HG02759 (cell line): ENCODE measurements at regions not wholly inside any gene's neighbourhood (a gene's known extent, or its start where the extent isn't known, plus 50 kb on each side); places are given as distances from the start of the nearest gene placed in this dataset.
A peak's percentile ranks its signal among the peaks of the same experiment; 100 is the strongest.
"Not testable (repeated sequence)": the region's sequence is repeated elsewhere in the genome, so short reads cannot be mapped to it uniquely, and the experiment has no call there.

ENCODE experiments used
- ATAC-seq: cut with Tn5 transposase; IDR thresholded peaks from one replicate; pipeline ENCODE4 v1.9.1; 2021; ENCODE audit warnings: mild to moderate bottlenecking, moderate library complexity; ENCODE audit not compliant: unreplicated experiment

GRCh38 chr19:30102239-30102638 is 160.2 kb downstream of the URI1 start:
- ATAC-seq = no peak

GRCh38 chr19:30102666-30103065 is 160.6 kb downstream of the URI1 start:
- ATAC-seq = no peak

DNA sequence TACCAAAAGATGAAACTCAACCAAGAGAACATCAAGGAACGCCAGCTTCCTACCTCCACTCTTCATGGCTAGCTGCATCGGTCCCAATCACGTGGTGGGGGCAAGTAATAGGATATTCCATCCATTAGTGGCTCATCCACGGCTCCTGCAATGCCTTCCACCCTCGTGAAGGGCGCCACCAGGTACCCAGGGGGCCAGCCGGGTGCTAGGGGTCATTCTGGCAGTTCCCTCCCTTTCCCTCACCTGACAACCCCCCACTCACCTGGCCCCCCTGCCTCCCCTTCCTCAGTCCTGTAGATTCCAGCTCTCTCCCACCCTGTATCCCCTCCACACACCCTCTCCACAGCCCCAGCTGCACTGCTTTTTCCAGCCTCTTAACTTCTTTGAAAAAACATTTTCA is 161.9 kb downstream of the URI1 start:
- no peak for ATAC-seq

DNA sequence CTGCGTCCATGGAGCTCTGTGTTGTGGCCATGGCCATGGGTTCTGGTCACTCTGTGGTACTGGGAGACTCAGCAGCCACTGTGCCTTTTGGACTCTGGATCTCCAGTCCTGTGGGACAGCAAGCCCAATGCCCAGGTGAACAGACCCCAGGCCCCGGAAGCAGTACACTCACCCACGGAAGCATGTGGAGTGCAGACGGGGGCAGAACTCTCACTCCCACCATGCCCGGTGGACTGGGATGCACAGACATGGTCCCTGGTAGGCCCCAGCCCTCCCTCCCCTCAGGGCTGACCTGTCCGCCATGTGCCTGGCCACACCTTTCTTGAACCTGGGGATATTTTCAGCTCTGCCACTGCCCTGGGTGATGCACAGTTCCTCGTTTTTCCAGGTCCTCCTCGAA is 163.3 kb downstream of the URI1 start:
- ATAC-seq = peak; percentile 7

GRCh38 chr19:30105727-30106126 is 163.7 kb downstream of the URI1 start:
- ATAC-seq = peak; percentile 88

- no peak for ATAC-seq
Observed at GRCh38 chr19:30106417-30107095, 164.5 kb downstream of the URI1 start.

- no peak for ATAC-seq
Observed at GRCh38 chr19:30107251-30107650, 165.2 kb downstream of the URI1 start.

DNA sequence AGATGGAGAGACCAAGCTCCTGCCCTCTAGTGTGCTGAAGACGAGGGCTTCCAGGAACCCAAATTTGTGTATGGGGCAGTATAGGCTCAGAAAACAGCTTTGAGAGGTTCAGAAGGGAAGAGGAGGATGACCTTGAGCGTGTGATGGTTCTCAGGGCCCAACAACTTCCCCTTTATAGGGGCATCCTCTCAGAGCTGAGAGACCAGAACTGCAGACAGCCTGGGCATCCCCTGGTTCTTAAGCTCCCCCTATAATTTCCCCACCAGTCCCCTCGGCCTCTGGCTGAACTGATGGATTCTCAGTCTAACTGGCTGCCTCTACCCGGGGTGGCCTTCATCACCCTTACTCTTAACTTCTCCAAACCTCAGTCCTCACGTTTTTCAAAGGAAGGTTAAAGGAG is 167.5 kb downstream of the URI1 start:
- peak; percentile 62 for ATAC-seq

DNA sequence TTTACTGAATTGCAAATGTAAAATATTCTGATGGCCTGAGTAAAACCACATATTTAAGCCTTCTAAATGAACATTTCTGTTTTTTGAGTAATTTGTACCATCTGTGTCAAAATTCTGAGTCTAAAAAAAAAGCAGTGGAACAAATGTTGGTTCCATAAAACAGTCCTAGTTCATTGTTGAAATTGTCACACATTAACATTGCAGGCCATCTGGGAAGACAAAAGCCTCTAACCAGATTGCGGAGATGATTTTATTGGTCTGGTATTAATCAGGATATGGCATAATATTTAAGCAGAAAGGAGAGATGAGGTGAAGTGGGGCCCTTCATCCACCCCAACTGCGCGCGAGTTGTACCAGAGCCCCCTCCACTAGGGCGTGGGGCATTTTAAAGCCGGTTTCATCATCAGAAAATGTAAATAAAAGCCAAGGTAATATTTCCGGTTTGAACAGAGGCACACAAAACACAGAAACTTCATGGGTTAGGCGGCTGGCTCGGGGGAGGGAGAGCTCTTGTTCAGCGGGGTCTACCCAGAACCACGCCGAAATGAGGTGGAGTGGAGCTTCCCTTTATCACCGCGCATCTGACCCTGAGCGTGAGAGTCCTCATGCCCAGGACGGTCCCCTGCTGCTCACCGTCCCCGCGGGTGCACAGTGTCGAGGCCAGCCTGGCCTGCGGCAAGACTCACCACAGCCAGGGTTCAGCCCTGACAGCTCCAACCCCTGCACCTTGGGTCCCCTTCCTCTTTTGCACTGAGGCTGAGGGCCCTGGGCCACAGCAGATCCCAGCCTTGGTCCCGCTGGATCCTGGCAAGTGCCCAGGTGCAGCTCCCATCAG is 169.2 kb downstream of the URI1 start:
- ATAC-seq = no peak

DNA sequence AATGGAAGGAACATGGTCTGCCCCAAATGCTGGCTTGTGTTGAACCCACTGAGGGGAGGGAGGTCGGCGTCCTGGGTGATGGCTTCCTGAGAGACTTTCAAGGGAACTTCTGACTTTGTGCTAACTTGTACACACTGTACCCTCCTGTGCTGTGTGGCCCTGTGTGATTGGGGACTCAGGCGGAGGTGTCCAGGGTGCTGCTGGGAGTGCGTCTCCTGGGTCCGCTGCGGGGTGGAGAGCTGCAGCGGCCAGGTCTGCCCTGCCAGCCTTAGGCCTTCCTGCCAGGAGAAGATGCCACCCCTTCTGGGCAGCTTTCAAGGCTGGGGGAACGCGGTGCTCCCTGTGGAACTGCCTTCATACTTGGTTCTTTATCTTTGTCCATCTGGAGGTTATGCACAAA is 170.1 kb downstream of the URI1 start:
- ATAC-seq = no peak

- no peak for ATAC-seq
Observed at GRCh38 chr19:30112666-30113065, 170.6 kb downstream of the URI1 start.

GRCh38 chr19:30113186-30113585 is 171.1 kb downstream of the URI1 start:
- no peak for ATAC-seq

DNA sequence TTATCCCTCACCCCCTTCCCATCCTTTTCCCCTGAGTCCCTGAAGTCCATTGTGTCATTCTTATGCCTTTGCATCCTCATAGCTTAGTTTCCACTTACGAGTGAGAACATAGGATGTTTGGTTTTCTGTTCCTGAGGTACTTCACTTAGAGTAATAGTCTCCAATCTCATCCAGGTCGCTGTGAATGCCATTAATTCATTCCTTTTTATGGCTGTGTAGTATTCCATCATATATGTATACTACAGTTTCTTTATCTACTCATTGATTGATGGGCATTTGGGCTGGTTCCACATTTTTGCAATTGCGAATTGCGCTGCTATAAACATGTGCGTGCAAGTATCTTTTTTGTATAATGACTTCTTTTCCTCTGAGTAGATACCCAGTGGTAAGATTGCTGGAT is 172.1 kb downstream of the URI1 start:
- ATAC-seq = not testable (repeated sequence)

- no peak for ATAC-seq
Observed at GRCh38 chr19:30115947-30116346, 173.9 kb downstream of the URI1 start.

GRCh38 chr19:30116530-30116929 is 174.5 kb downstream of the URI1 start:
- no peak for ATAC-seq

- no peak for ATAC-seq
Observed at GRCh38 chr19:30116984-30117555, 175.0 kb downstream of the URI1 start.

GRCh38 chr19:30117636-30118145 is 175.7 kb downstream of the URI1 start:
- ATAC-seq = no peak

- no peak for ATAC-seq
Observed at GRCh38 chr19:30118221-30118620, 176.2 kb downstream of the URI1 start.

DNA sequence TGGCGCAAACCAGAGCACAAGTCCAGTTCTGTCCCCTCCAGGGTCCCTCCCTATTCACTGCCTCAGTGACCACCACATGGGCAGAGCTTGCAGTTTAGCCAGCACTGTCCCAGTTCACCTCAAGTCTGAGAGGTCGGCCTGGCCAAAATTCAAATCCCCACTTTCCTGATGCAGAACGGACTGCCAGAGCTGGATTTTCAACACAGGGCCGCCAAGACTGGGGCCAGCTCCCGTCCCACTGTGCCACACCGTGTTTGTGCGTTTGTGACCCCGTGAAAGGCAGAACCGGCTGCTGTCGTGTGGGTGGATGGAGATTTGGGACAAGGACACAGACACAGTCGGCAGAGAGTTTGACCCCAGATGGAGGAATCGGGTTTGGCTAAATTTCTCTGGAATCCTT is 176.7 kb downstream of the URI1 start:
- ATAC-seq = no peak

- no peak for ATAC-seq
Observed at GRCh38 chr19:30119180-30119908, 177.3 kb downstream of the URI1 start.

GRCh38 chr19:30120860-30121484 is 178.9 kb downstream of the URI1 start:
- ATAC-seq = no peak
